Neural cell (in vitro differentiated cells): ENCODE measurements at regions not wholly inside any gene's neighbourhood (a gene's known extent, or its start where the extent isn't known, plus 50 kb on each side); places are given as distances from the start of the nearest gene placed in this dataset.

Experiments used
- H2AFZ ChIP-seq: fragments of 200-600, 300-800 bp; sonication (generic), shearing (Covaris generic); 2 replicates; pipeline ENCODE4 v1.6.0; 2014; ENCODE audit warnings: low read depth, mild to moderate bottlenecking, antibody characterized with exemption, low read length, moderate library complexity
- H3F3A ChIP-seq: fragments of 200-600 bp; shearing (Covaris generic); 2 replicates; pipeline ENCODE4 v1.6.1; 2016; ENCODE audit warnings: mild to moderate bottlenecking, moderate library complexity, mixed read lengths, antibody characterized with exemption, low read length; ENCODE audit not compliant: insufficient read depth, poor library complexity, severe bottlenecking
- H3K27ac ChIP-seq: fragments of 200-600, 300-800 bp; sonication (generic), shearing (Covaris generic); 2 replicates; pipeline ENCODE4 v1.5.1; 2014; ENCODE audit warnings: mild to moderate bottlenecking, low read length, moderate library complexity
- H3K27me3 ChIP-seq: fragments of 300-800, 200-600 bp; sonication (generic), shearing (Covaris generic); 2 replicates; pipeline ENCODE4 v1.6.0; 2014; ENCODE audit warnings: mild to moderate bottlenecking, low read depth, low read length, moderate library complexity; ENCODE audit not compliant: insufficient read depth
- H3K36me3 ChIP-seq: fragments of 300-800, 200-600 bp; sonication (generic), shearing (Covaris generic); 2 replicates; pipeline ENCODE4 v1.5.1; 2014; ENCODE audit warnings: mild to moderate bottlenecking, antibody characterized with exemption, low read length, moderate library complexity; ENCODE audit not compliant: insufficient read depth
- H3K4me2 ChIP-seq: fragments of 300-800, 200-600 bp; sonication (generic), shearing (Covaris generic); 2 replicates; pipeline ENCODE4 v1.6.0; 2014; ENCODE audit warnings: mild to moderate bottlenecking, low read length
- H3K4me3 ChIP-seq: fragments of 300-800, 200-600 bp; sonication (generic), shearing (Covaris generic); 2 replicates; pipeline ENCODE4 v1.5.1; 2014; ENCODE audit warnings: mild to moderate bottlenecking, low read length, moderate library complexity
- H3K79me2 ChIP-seq: fragments of 200-600 bp; shearing (Covaris generic); replicated peaks from 2 replicates; pipeline ENCODE4 v1.6.0; 2014; ENCODE audit warnings: mild to moderate bottlenecking, low read length, moderate library complexity; ENCODE audit not compliant: insufficient read depth
- H3K9ac ChIP-seq: fragments of 300-800, 200-600 bp; sonication (generic), shearing (Covaris generic); 2 replicates; pipeline ENCODE4 v1.6.1; 2016; ENCODE audit warnings: mild to moderate bottlenecking, low read length, mixed read lengths
- H3K9me2 ChIP-seq: fragments of 200-600 bp; shearing (Covaris generic); 2 replicates; pipeline ENCODE4 v1.6.1; 2016; ENCODE audit warnings: mild to moderate bottlenecking, low read length, mixed read lengths; ENCODE audit not compliant: insufficient read depth
- H3K9me3 ChIP-seq: fragments of 200-600, 300-800 bp; sonication (generic), shearing (Covaris generic); 2 replicates; pipeline ENCODE4 v1.6.1; 2016; ENCODE audit warnings: mild to moderate bottlenecking, mixed run types, low read length, moderate library complexity, mixed read lengths
- H4K20me1 ChIP-seq: fragments of 200-600 bp; shearing (Covaris generic); 2 replicates; pipeline ENCODE4 v1.6.1; 2016; ENCODE audit warnings: mild to moderate bottlenecking, mixed run types; ENCODE audit not compliant: insufficient read depth
- CTCF ChIP-seq: fragments of 450-650 bp; IDR thresholded peaks from 2 replicates; pipeline ENCODE4 v1.5.1; 2014; ENCODE audit warnings: antibody characterized with exemption, mild to moderate bottlenecking, moderate library complexity; ENCODE audit not compliant: poor library complexity, severe bottlenecking
- EP300 ChIP-seq: fragments of 450-650 bp; conservative IDR thresholded peaks from 2 replicates; pipeline ENCODE4 v1.6.1; 2014; ENCODE audit warnings: antibody characterized with exemption, mild to moderate bottlenecking, moderate library complexity; ENCODE audit not compliant: poor library complexity, severe bottlenecking
- EZH2 ChIP-seq: fragments of 200-600, 300-800 bp; shearing (Covaris generic), sonication (generic); IDR thresholded peaks from 2 replicates; pipeline ENCODE4 v1.6.1; 2014; ENCODE audit warnings: antibody characterized with exemption, low read length, borderline replicate concordance, mild to moderate bottlenecking; ENCODE audit not compliant: insufficient read depth, poor library complexity, severe bottlenecking
- MXI1 ChIP-seq: fragments of 450-650 bp; conservative IDR thresholded peaks from 2 replicates; pipeline ENCODE4 v1.6.1; 2014; ENCODE audit warnings: antibody characterized with exemption, mild to moderate bottlenecking; ENCODE audit not compliant: poor library complexity, severe bottlenecking
- POLR2AphosphoS5 ChIP-seq: IDR thresholded peaks from 2 replicates; pipeline ENCODE4 v1.6.1; 2012
- RAD21 ChIP-seq: fragments of 450-650 bp; conservative IDR thresholded peaks from 2 replicates; pipeline ENCODE4 v1.6.1; 2014; ENCODE audit warnings: antibody characterized with exemption, mild to moderate bottlenecking, moderate library complexity
- SMC3 ChIP-seq: fragments of 450-650 bp; conservative IDR thresholded peaks from 2 replicates; pipeline ENCODE4 v1.6.1; 2014; ENCODE audit warnings: antibody characterized with exemption, mild to moderate bottlenecking, moderate library complexity; ENCODE audit not compliant: poor library complexity
- TAF1 ChIP-seq: IDR thresholded peaks from 2 replicates; pipeline ENCODE4 v1.6.1; 2012; ENCODE audit warnings: low read depth
- TF ChIP-seq, protein P1 (sequence below): IDR thresholded peaks from 2 replicates; pipeline ENCODE4 v1.6.1; 2012; ENCODE audit warnings: borderline replicate concordance

- TF ChIP-seq EZH2 = no peak
- no peak for TF ChIP-seq POLR2AphosphoS5
- no peak for TF ChIP-seq MXI1
- no peak for TF ChIP-seq SMC3
Observed at GRCh38 chr3:82473864-82474541, 712.6 kb upstream of the GBE1 start (continued).

- Histone ChIP-seq H3K9me3 (no peaks in the 10 kb centered on the region), H3K9ac (no peak overlapping the region), H4K20me1 (no peaks in the 10 kb centered on the region), H3K4me3 (no peak overlapping the region), H3K27me3 (no peaks in the 10 kb centered on the region), H3F3A (no peaks in the 10 kb centered on the region), H3K27ac (no peak overlapping the region), H2AFZ (no peak overlapping the region), H3K4me2 (no peak overlapping the region), H3K79me2 (no peaks in the 10 kb centered on the region), H3K9me2 (no peaks in the 10 kb centered on the region), H3K36me3 (no peaks in the 10 kb centered on the region)
- no peak for TF ChIP-seq EZH2
- TF ChIP-seq CTCF = no peak
- TF ChIP-seq EP300 = no peak
- TF ChIP-seq RAD21 = no peak
- no peak for TF ChIP-seq MXI1
- TF ChIP-seq SMC3 = no peak
- no peak for TF ChIP-seq TAF1
- no peak for TF ChIP-seq POLR2AphosphoS5
- TF ChIP-seq, protein P1, sequence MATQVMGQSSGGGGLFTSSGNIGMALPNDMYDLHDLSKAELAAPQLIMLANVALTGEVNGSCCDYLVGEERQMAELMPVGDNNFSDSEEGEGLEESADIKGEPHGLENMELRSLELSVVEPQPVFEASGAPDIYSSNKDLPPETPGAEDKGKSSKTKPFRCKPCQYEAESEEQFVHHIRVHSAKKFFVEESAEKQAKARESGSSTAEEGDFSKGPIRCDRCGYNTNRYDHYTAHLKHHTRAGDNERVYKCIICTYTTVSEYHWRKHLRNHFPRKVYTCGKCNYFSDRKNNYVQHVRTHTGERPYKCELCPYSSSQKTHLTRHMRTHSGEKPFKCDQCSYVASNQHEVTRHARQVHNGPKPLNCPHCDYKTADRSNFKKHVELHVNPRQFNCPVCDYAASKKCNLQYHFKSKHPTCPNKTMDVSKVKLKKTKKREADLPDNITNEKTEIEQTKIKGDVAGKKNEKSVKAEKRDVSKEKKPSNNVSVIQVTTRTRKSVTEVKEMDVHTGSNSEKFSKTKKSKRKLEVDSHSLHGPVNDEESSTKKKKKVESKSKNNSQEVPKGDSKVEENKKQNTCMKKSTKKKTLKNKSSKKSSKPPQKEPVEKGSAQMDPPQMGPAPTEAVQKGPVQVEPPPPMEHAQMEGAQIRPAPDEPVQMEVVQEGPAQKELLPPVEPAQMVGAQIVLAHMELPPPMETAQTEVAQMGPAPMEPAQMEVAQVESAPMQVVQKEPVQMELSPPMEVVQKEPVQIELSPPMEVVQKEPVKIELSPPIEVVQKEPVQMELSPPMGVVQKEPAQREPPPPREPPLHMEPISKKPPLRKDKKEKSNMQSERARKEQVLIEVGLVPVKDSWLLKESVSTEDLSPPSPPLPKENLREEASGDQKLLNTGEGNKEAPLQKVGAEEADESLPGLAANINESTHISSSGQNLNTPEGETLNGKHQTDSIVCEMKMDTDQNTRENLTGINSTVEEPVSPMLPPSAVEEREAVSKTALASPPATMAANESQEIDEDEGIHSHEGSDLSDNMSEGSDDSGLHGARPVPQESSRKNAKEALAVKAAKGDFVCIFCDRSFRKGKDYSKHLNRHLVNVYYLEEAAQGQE = no peak
Observed at GRCh38 chr3:82467051-82467450, 705.6 kb upstream of the GBE1 start.

- TF ChIP-seq EZH2 (no peak), TAF1 (no peak), EP300 (no peak), SMC3 (no peak), MXI1 (no peak), CTCF (no peak), RAD21 (no peak), POLR2AphosphoS5 (no peak)
- TF ChIP-seq, protein P1 = no peak
- Histone ChIP-seq H3F3A (no peaks in the 10 kb centered on the region), H3K9me3 (no peaks in the 10 kb centered on the region), H3K9ac (no peak overlapping the region), H2AFZ (no peak overlapping the region), H3K4me2 (no peak overlapping the region), H3K27ac (no peak overlapping the region), H3K36me3 (no peaks in the 10 kb centered on the region), H3K4me3 (no peak overlapping the region), H4K20me1 (no peaks in the 10 kb centered on the region), H3K27me3 (no peaks in the 10 kb centered on the region), H3K79me2 (no peaks in the 10 kb centered on the region), H3K9me2 (no peaks in the 10 kb centered on the region)
Observed at GRCh38 chr3:82462977-82463376, 701.5 kb upstream of the GBE1 start.
